Hepatocyte (in vitro differentiated cells): ENCODE measurements at regions not wholly inside any gene's neighbourhood (a gene's known extent, or its start where the extent isn't known, plus 50 kb on each side); places are given as distances from the start of the nearest gene placed in this dataset.

ENCODE experiments used
- DNase-seq: peaks from one replicate; pipeline ENCODE4 v3.0.0-alpha.2; 2016; ENCODE audit warnings: low spot score
- H2AFZ ChIP-seq: fragments of 200-600 bp; sonication (generic); 2 replicates; pipeline ENCODE4 v1.6.0; 2016; ENCODE audit warnings: antibody characterized with exemption, mild to moderate bottlenecking
- H3K27ac ChIP-seq: fragments of 200-600 bp; sonication (generic); 2 replicates; pipeline ENCODE4 v1.5.1; 2016; ENCODE audit warnings: mild to moderate bottlenecking
- H3K27me3 ChIP-seq: fragments of 200-600 bp; sonication (generic); 2 replicates; pipeline ENCODE4 v1.6.1; 2016
- H3K36me3 ChIP-seq: fragments of 200-600 bp; sonication (generic); replicated peaks from 2 replicates; pipeline ENCODE4 v1.5.1; 2016; ENCODE audit warnings: low read depth; ENCODE audit not compliant: insufficient read depth
- H3K4me1 ChIP-seq: fragments of 200-600 bp; sonication (generic); 2 replicates; pipeline ENCODE4 v1.5.1; 2016; ENCODE audit warnings: mild to moderate bottlenecking, moderate library complexity; ENCODE audit not compliant: insufficient read depth
- H3K4me2 ChIP-seq: fragments of 200-600 bp; sonication (generic); 2 replicates; pipeline ENCODE4 v1.6.0; 2016
- H3K4me3 ChIP-seq: fragments of 200-600 bp; sonication (generic); 2 replicates; pipeline ENCODE4 v1.5.1; 2016; ENCODE audit warnings: mild to moderate bottlenecking
- H3K79me2 ChIP-seq: fragments of 200-600 bp; sonication (generic); 2 replicates; pipeline ENCODE4 v1.6.0; 2017; ENCODE audit warnings: mild to moderate bottlenecking
- H3K9me2 ChIP-seq: fragments of 200-600 bp; sonication (generic); replicated peaks from 2 replicates; pipeline ENCODE4 v1.6.0; 2017; ENCODE audit warnings: mild to moderate bottlenecking; ENCODE audit not compliant: insufficient read depth
- H3K9me3 ChIP-seq: fragments of 200-600 bp; sonication (generic); 2 replicates; pipeline ENCODE4 v1.5.1; 2016; ENCODE audit warnings: low read depth, mild to moderate bottlenecking
- H4K20me1 ChIP-seq: fragments of 200-600 bp; sonication (generic); 2 replicates; pipeline ENCODE4 v1.6.0; 2016; ENCODE audit warnings: mild to moderate bottlenecking; ENCODE audit not compliant: insufficient read depth, poor library complexity, severe bottlenecking
- CTCF ChIP-seq: fragments of 200-600 bp; sonication (generic); IDR thresholded peaks from 2 replicates; pipeline ENCODE4 v1.5.1; 2016; ENCODE audit warnings: antibody characterized with exemption, mild to moderate bottlenecking; ENCODE audit not compliant: poor library complexity
- EZH2 ChIP-seq: fragments of 200-600 bp; sonication (generic); IDR thresholded peaks from 2 replicates; pipeline ENCODE4 v1.6.1; 2016; ENCODE audit warnings: antibody characterized with exemption, mild to moderate bottlenecking, borderline replicate concordance
- EZH2phosphoT487 ChIP-seq: fragments of 200-600 bp; sonication (generic); IDR thresholded peaks from one replicate; pipeline ENCODE4 v1.6.1; 2018; ENCODE audit warnings: antibody characterized with exemption, mild to moderate bottlenecking, low read depth, moderate library complexity; ENCODE audit not compliant: unreplicated experiment, severe bottlenecking
- WGBS: methylation state at CpG from one replicate; pipeline ENCODE4 v1.1.6; 2016; ENCODE audit warnings: low lambda C conversion rate; ENCODE audit errors: missing lambda C conversion rate; 5-methylcytosine and 5-hydroxymethylcytosine counted together

GRCh38 chr1:82171955-82172354, 371.2 kb downstream of the ADGRL2 start:
- Histone ChIP-seq H3K9me3 (no peaks in the 10 kb centered on the region), H3K79me2 (no peaks in the 10 kb centered on the region), H3K27ac (no peak overlapping the region)

GRCh38 chr1:82168482-82168881, 367.7 kb downstream of the ADGRL2 start:
- H3K4me3 ChIP-seq, result no peak overlapping the region
- no peaks in the 10 kb centered on the region for H3K4me1 ChIP-seq
- H3K27me3 ChIP-seq, result no peaks in the 10 kb centered on the region
- TF ChIP-seq EZH2 (no peak), CTCF (no peak), EZH2phosphoT487 (no peak)
- H3K27ac ChIP-seq, result no peak overlapping the region
- WGBS, result 87% methylated on average over 3 of the region's 3 CpGs
- H3K79me2 ChIP-seq, result no peaks in the 10 kb centered on the region
- H3K9me3 ChIP-seq, result no peaks in the 10 kb centered on the region
- H3K36me3 ChIP-seq, result no peaks in the 10 kb centered on the region
- DNase-seq, result no peak
- no peaks in the 10 kb centered on the region for H3K9me2 ChIP-seq
- H2AFZ ChIP-seq, result no peak overlapping the region
- no peak overlapping the region for H3K4me2 ChIP-seq
- no peaks in the 10 kb centered on the region for H4K20me1 ChIP-seq

More at GRCh38 chr1:82171955-82172354, 371.2 kb downstream of the ADGRL2 start:
- Histone ChIP-seq H3K36me3 (no peaks in the 10 kb centered on the region), H2AFZ (no peak overlapping the region), H3K9me2 (no peaks in the 10 kb centered on the region), H3K4me3 (no peak overlapping the region), H4K20me1 (no peaks in the 10 kb centered on the region), H3K4me1 (no peaks in the 10 kb centered on the region), H3K27me3 (no peaks in the 10 kb centered on the region), H3K4me2 (no peak overlapping the region)
- no peak for TF ChIP-seq EZH2
- DNase-seq, result no peak
- 100% methylated on average over 2 of the region's 2 CpGs for WGBS

DNA sequence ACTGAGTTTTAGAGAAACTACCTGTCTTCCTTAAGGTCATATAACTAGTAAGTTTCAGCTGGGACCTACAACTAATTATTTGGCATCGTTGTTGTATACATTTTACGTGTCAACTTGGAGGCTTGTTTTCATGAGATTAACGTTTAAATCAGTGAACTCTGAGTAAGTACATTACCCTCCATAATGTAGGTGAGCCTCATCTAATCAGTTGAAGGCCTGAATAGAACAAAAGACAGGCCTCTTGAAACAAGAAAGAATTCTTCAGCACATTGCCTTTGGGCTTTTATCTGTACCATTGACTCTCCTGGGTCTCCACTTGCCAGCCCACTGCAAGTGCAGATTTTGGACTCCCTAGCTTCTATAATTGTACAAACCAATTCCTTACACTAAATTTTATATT, 364.6 kb downstream of the ADGRL2 start:
- Histone ChIP-seq H3K9me2 (no peaks in the 10 kb centered on the region), H3K4me1 (peaks cover 21% of the 10 kb centered on the region), H4K20me1 (no peaks in the 10 kb centered on the region), H3K4me2 (no peak overlapping the region), H3K27ac (no peak overlapping the region), H3K27me3 (no peaks in the 10 kb centered on the region), H2AFZ (no peak overlapping the region), H3K36me3 (no peaks in the 10 kb centered on the region), H3K79me2 (no peaks in the 10 kb centered on the region), H3K4me3 (no peak overlapping the region), H3K9me3 (no peaks in the 10 kb centered on the region)
- no peak for DNase-seq
- no peak for TF ChIP-seq EZH2phosphoT487
- no peak for TF ChIP-seq CTCF
- TF ChIP-seq EZH2, result no peak
- 95% methylated on average over 3 of the region's 3 CpGs for WGBS

- no peak overlapping the region for H3K4me2 ChIP-seq
- no peak overlapping the region for H3K27ac ChIP-seq
- no peak overlapping the region for H2AFZ ChIP-seq
- H3K27me3 ChIP-seq, result no peaks in the 10 kb centered on the region
- H3K4me3 ChIP-seq, result no peak overlapping the region
- H3K4me1 ChIP-seq, result peaks cover 21% of the 10 kb centered on the region
- TF ChIP-seq EZH2, result no peak
- TF ChIP-seq CTCF, result no peak
- no peak for TF ChIP-seq EZH2phosphoT487
- no peaks in the 10 kb centered on the region for H3K9me2 ChIP-seq
- whole genome bisulfite sequencing, result 82% methylated on average over 7 of the region's 7 CpGs
- H3K79me2 ChIP-seq, result no peaks in the 10 kb centered on the region
- no peaks in the 10 kb centered on the region for H4K20me1 ChIP-seq
- no peaks in the 10 kb centered on the region for H3K9me3 ChIP-seq
- DNase-seq, result no peak
- H3K36me3 ChIP-seq, result no peaks in the 10 kb centered on the region
Measured at GRCh38 chr1:82162486-82163420, 362.0 kb downstream of the ADGRL2 start.
